Tibial nerve (tissue), 3 donors: ENCODE measurements at regions not wholly inside any gene's neighbourhood (a gene's known extent, or its start where the extent isn't known, plus 50 kb on each side); places are given as distances from the start of the nearest gene placed in this dataset.

ENCODE experiments used
- CTCF ChIP-seq, 5 experiments: fragments of 200-600 bp in 3 of 5; fragments of 450-650 bp in 2 of 5; sonication (generic) in 3 of 5; IDR thresholded peaks; one replicate each; pipeline ENCODE4 v1.5.1; 2016 to 2019; ENCODE audit warnings: antibody characterized with exemption in 5 of 5, mild to moderate bottlenecking in 3 of 5, moderate library complexity in 2 of 5
- POLR2A ChIP-seq, 2 donors: fragments of 450-650 bp; IDR thresholded peaks; one replicate each; pipeline ENCODE4 v1.6.1; 2017; ENCODE audit warnings: antibody characterized with exemption in 2 of 2, mild to moderate bottlenecking in 2 of 2, moderate library complexity in 2 of 2

- TF ChIP-seq CTCF (IDR thresholded peaks at IDR 0.05), result no peak
- TF ChIP-seq POLR2A (IDR thresholded peaks at IDR 0.05), result no peak
Measured at GRCh38 chr2:225182126-225182525, 139.9 kb upstream of the DOCK10 start.
